ENCODE measurements at regions not wholly inside any gene's neighbourhood (a gene's known extent, or its start where the extent isn't known, plus 50 kb on each side); places are given as distances from the start of the nearest gene placed in this dataset.

DNA sequence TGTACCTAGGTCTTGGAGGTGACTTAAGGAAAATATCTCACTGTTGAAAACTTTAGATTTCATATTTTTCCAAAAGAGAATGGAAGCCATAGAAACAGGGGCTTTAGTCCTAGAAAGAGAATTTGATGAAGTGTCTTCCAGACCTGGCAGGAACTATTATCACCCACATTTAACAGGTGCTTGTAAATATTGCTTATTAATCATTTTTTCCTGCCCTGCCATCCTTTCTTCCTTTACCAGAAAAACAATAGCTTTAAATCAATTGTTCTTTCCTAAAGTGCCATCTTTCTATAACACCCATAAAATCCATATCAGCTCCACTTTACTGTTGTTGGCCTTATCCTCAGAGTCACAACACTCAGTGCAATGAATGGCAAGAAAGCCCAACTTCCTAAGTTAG, 350.9 kb downstream of the YTHDC2 start:
- Histone ChIP-seq H3K27ac (replicated peaks) (no peak overlapping the region), H3K27me3 (ENCODE audit: insufficient read depth, poor library complexity, severe bottlenecking) (no peaks in the 10 kb centered on the region), H3K4me3 (replicated peaks; ENCODE audit: insufficient read depth, low read length) (no peak overlapping the region)
- TF ChIP-seq, protein P1, sequence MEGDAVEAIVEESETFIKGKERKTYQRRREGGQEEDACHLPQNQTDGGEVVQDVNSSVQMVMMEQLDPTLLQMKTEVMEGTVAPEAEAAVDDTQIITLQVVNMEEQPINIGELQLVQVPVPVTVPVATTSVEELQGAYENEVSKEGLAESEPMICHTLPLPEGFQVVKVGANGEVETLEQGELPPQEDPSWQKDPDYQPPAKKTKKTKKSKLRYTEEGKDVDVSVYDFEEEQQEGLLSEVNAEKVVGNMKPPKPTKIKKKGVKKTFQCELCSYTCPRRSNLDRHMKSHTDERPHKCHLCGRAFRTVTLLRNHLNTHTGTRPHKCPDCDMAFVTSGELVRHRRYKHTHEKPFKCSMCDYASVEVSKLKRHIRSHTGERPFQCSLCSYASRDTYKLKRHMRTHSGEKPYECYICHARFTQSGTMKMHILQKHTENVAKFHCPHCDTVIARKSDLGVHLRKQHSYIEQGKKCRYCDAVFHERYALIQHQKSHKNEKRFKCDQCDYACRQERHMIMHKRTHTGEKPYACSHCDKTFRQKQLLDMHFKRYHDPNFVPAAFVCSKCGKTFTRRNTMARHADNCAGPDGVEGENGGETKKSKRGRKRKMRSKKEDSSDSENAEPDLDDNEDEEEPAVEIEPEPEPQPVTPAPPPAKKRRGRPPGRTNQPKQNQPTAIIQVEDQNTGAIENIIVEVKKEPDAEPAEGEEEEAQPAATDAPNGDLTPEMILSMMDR (IDR thresholded peaks at IDR 0.05; ENCODE audit: insufficient read depth, low read length): no peak
- TF ChIP-seq SPI1 (IDR thresholded peaks at IDR 0.05; ENCODE audit: borderline replicate concordance, low read depth) (no peak), POLR2AphosphoS5 (IDR thresholded peaks at IDR 0.05; ENCODE audit: low read depth) (no peak), GABPA (IDR thresholded peaks at IDR 0.05; ENCODE audit: low read depth) (no peak)
- TF ChIP-seq, protein P2, sequence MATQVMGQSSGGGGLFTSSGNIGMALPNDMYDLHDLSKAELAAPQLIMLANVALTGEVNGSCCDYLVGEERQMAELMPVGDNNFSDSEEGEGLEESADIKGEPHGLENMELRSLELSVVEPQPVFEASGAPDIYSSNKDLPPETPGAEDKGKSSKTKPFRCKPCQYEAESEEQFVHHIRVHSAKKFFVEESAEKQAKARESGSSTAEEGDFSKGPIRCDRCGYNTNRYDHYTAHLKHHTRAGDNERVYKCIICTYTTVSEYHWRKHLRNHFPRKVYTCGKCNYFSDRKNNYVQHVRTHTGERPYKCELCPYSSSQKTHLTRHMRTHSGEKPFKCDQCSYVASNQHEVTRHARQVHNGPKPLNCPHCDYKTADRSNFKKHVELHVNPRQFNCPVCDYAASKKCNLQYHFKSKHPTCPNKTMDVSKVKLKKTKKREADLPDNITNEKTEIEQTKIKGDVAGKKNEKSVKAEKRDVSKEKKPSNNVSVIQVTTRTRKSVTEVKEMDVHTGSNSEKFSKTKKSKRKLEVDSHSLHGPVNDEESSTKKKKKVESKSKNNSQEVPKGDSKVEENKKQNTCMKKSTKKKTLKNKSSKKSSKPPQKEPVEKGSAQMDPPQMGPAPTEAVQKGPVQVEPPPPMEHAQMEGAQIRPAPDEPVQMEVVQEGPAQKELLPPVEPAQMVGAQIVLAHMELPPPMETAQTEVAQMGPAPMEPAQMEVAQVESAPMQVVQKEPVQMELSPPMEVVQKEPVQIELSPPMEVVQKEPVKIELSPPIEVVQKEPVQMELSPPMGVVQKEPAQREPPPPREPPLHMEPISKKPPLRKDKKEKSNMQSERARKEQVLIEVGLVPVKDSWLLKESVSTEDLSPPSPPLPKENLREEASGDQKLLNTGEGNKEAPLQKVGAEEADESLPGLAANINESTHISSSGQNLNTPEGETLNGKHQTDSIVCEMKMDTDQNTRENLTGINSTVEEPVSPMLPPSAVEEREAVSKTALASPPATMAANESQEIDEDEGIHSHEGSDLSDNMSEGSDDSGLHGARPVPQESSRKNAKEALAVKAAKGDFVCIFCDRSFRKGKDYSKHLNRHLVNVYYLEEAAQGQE (IDR thresholded peaks at IDR 0.05; ENCODE audit: insufficient replicate concordance, low read depth): no peak
- no peak for DNase-seq (ENCODE audit: low read depth in 1 of 2, low spot score in 1 of 2)

DNA sequence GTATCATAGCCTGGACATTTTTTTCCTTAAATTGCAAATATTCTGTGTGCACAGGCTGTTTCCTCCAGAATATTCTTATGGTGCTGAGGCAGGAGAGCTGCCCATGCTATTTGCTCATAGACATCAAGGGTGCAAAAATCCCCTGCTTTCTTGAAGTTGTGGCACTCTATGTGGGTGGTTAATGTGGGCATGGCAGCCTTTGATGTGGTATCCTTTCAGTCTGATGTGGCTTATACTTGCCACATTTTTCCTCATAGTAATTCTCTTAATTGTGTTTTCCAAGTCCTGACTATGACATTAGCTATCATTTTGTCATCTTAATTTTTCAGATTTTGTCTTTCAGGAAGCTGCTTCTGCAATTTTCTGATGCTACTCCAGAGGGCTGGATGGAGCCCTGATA, 353.3 kb downstream of the YTHDC2 start:
- H3K27me3 ChIP-seq (ENCODE audit: insufficient read depth, poor library complexity, severe bottlenecking): no peaks in the 10 kb centered on the region

DNA sequence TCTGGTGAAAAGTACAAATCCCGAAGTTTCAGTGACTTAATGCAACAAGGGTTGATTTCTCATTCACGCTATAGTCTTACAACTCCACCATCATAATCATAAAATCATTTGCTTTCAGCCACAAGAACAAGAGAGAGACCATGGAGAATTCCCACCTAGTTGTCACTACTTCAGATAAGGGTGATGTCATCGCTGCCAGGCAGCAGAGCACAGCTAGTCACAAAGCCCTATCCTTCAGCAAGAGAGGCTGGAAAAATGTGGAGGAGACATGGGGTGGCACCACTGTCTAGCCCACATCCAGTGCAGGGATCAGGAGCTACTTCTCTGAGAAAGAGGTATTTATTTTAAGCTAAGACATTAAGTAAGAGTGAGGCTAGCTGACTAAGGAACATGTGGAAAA, 356.1 kb downstream of the YTHDC2 start:
- no peak for DNase-seq (ENCODE audit: low read depth in 1 of 2, low spot score in 1 of 2)
- Histone ChIP-seq H3K27me3 (ENCODE audit: insufficient read depth, poor library complexity, severe bottlenecking) (no peaks in the 10 kb centered on the region), H3K4me3 (replicated peaks; ENCODE audit: insufficient read depth, low read length) (no peak overlapping the region), H3K27ac (replicated peaks) (no peak overlapping the region)
- TF ChIP-seq POLR2AphosphoS5 (IDR thresholded peaks at IDR 0.05; ENCODE audit: low read depth): no peak
- TF ChIP-seq, protein P1 (IDR thresholded peaks at IDR 0.05; ENCODE audit: insufficient read depth, low read length): no peak
- TF ChIP-seq, protein P2 (IDR thresholded peaks at IDR 0.05; ENCODE audit: insufficient replicate concordance, low read depth): no peak
- TF ChIP-seq GABPA (IDR thresholded peaks at IDR 0.05; ENCODE audit: low read depth): no peak

More for the DNA sequence above, 353.3 kb downstream of the YTHDC2 start:
- no peak for DNase-seq (ENCODE audit: low read depth in 1 of 2, low spot score in 1 of 2)
- TF ChIP-seq POLR2AphosphoS5 (IDR thresholded peaks at IDR 0.05; ENCODE audit: low read depth): no peak
- TF ChIP-seq, protein P2 (IDR thresholded peaks at IDR 0.05; ENCODE audit: insufficient replicate concordance, low read depth): no peak
- TF ChIP-seq, protein P1 (IDR thresholded peaks at IDR 0.05; ENCODE audit: insufficient read depth, low read length): no peak
- H3K27ac ChIP-seq (replicated peaks): no peak overlapping the region
- no peak overlapping the region for H3K4me3 ChIP-seq (replicated peaks; ENCODE audit: insufficient read depth, low read length)

Data from HL-60 (cell line).